Breast epithelium (tissue), 4 donors: ENCODE measurements at regions not wholly inside any gene's neighbourhood (a gene's known extent, or its start where the extent isn't known, plus 50 kb on each side); places are given as distances from the start of the nearest gene placed in this dataset.

ENCODE experiments used
- DNase-seq, 2 donors: peaks; one replicate each; pipeline ENCODE4 v3.0.0-alpha.2; 2019; ENCODE audit warnings: low spot score in 2 of 2
- H3K27ac ChIP-seq, 2 donors: fragments of 200-600 bp; sonication (generic) in 1 of 2; one replicate each; pipeline ENCODE4 v1.5.1; 2016 to 2019; ENCODE audit warnings: mild to moderate bottlenecking in 1 of 2
- H3K27me3 ChIP-seq, 2 donors: fragments of 200-600 bp; sonication (generic) in 1 of 2; one replicate each; pipeline versions ENCODE4 v1.5.1 to v1.6.0; 2017 to 2019; ENCODE audit warnings: control low read depth in 1 of 2, mild to moderate bottlenecking in 1 of 2
- H3K36me3 ChIP-seq: fragments of 200-600 bp; one replicate; pipeline ENCODE4 v1.5.1; 2019
- H3K4me1 ChIP-seq, 2 donors: fragments of 200-600 bp; sonication (generic); one replicate each; pipeline ENCODE4 v1.5.1; 2016 to 2019; ENCODE audit warnings: control low read depth in 1 of 2
- H3K4me3 ChIP-seq, 3 donors: fragments of 200-600 bp; sonication (generic); 1 replicate in 2 of 3; 2 replicates in 1 of 3; pipeline ENCODE4 v1.5.1; 2016 to 2019; ENCODE audit warnings: mild to moderate bottlenecking in 3 of 3, moderate library complexity in 2 of 3
- H3K9me3 ChIP-seq, 2 donors: fragments of 200-600 bp; sonication (generic) in 1 of 2; one replicate each; pipeline ENCODE4 v1.5.1; 2016 to 2019; ENCODE audit warnings: control low read depth in 1 of 2
- POLR2A ChIP-seq: fragments of 450-650 bp; IDR thresholded peaks from one replicate; pipeline ENCODE4 v1.6.1; 2016; ENCODE audit warnings: antibody characterized with exemption, mild to moderate bottlenecking, moderate library complexity
- POLR2AphosphoS5 ChIP-seq, 3 donors: sonication (generic); formaldehyde crosslinking; IDR thresholded peaks; one replicate each; pipeline ENCODE4 v1.6.1; 2017; ENCODE audit warnings: antibody characterized with exemption in 3 of 3
- intact Hi-C: fragments of 100-400 bp; cut with DNase I; formaldehyde crosslinking; loops from one replicate; pipeline ENCODE4 v1.15.1; 2023; ENCODE audit warnings: low total_unique reads
- TF ChIP-seq, protein P1 (sequence below), 3 donors: fragments of 450-650 bp; IDR thresholded peaks; one replicate each; pipeline ENCODE4 v1.5.1; 2016 to 2017; ENCODE audit warnings: antibody characterized with exemption in 3 of 3, mild to moderate bottlenecking in 3 of 3, moderate library complexity in 3 of 3

DNA sequence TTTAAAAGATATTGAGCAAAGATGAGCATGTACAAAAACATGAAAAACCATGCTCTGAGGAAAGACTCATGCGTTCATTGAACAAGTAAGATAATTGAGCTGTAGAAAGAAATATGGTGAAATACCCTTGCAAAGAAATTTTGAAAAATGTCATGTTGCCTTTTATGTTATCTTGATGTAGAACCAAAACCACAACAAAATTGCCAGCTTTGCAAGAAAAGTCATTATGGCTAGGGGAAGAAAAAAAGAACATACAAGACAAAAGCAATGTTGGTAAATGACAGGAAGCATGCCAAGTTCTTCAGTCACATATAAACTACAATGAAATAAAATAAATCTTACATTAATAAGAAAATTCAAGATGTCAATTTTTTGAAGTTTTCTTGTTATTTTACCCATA lies 368.0 kb downstream of the IRX1 start:
- Histone ChIP-seq H3K4me1 (no peaks in the 10 kb centered on the region), H3K27ac (no peak overlapping the region), H3K9me3 (peaks cover 0 to 17% of the 10 kb centered on the region in 2 donors), H3K4me3 (no peak overlapping the region), H3K36me3 (no peaks in the 10 kb centered on the region), H3K27me3 (no peaks in the 10 kb centered on the region)
- intact Hi-C loops, result no loop called here
- DNase-seq, result no peak
- no peak for TF ChIP-seq POLR2AphosphoS5 (IDR thresholded peaks at IDR 0.05)
- TF ChIP-seq, protein P1, sequence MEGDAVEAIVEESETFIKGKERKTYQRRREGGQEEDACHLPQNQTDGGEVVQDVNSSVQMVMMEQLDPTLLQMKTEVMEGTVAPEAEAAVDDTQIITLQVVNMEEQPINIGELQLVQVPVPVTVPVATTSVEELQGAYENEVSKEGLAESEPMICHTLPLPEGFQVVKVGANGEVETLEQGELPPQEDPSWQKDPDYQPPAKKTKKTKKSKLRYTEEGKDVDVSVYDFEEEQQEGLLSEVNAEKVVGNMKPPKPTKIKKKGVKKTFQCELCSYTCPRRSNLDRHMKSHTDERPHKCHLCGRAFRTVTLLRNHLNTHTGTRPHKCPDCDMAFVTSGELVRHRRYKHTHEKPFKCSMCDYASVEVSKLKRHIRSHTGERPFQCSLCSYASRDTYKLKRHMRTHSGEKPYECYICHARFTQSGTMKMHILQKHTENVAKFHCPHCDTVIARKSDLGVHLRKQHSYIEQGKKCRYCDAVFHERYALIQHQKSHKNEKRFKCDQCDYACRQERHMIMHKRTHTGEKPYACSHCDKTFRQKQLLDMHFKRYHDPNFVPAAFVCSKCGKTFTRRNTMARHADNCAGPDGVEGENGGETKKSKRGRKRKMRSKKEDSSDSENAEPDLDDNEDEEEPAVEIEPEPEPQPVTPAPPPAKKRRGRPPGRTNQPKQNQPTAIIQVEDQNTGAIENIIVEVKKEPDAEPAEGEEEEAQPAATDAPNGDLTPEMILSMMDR (IDR thresholded peaks at IDR 0.05), result no peak
- no peak for TF ChIP-seq POLR2A

DNA sequence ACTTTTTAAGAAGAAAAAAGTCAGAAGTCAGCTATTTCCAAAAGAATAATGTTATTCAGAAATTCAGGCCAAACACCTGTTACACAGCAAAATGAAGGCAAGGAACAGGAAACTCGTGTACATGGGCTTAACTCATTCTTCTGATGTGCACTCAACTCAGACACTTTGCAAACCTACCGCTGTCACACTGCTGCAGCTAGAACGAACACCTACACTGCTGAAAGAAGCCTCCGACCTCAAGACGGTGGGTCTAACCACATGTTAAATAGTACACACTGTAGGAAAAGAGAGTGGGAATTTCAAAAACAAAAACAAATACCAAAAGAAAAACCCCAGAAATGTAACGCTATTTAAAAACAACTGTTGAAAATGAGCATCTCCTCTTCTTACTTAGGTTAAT lies 384.5 kb downstream of the IRX1 start:
- Histone ChIP-seq H3K4me3 (no peak overlapping the region), H3K9me3 (peaks cover 0 to 19% of the 10 kb centered on the region in 2 donors), H3K4me1 (no peaks in the 10 kb centered on the region), H3K27me3 (no peaks in the 10 kb centered on the region), H3K27ac (no peak overlapping the region), H3K36me3 (no peaks in the 10 kb centered on the region)
- intact Hi-C loops, result no loop called here
- TF ChIP-seq, protein P1 (IDR thresholded peaks at IDR 0.05), result no peak
- no peak for TF ChIP-seq POLR2AphosphoS5 (IDR thresholded peaks at IDR 0.05)
- DNase-seq, result no peak

DNA sequence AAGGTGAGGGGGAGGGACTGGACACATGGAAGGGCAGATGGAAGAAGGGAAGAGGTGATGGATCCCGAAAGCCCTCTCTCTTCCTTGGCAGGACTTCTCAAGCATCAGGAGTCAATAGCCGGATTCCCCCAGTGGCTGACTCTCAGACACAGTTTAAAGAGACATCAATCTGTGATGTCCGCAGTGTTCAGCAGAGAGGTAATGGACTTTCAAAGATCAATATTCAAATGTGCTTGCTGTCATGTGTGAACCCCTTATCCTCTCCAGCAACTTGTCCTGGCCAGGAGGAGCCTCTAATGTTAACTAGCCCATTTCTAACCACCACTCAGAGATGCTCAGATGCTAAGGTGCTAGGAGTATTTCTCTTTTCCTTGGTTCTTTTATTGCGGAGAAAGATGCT lies 392.2 kb downstream of the IRX1 start:
- intact Hi-C loops, result no loop called here
- no peaks in the 10 kb centered on the region for H3K4me1 ChIP-seq
- peaks cover 9 to 14% of the 10 kb centered on the region in 2 donors for H3K9me3 ChIP-seq
- no peak overlapping the region for H3K4me3 ChIP-seq
- no peaks in the 10 kb centered on the region for H3K36me3 ChIP-seq
- TF ChIP-seq, protein P1 (IDR thresholded peaks at IDR 0.05), result no peak
- TF ChIP-seq POLR2A (no peak), POLR2AphosphoS5 (IDR thresholded peaks at IDR 0.05) (no peak)
- H3K27me3 ChIP-seq, result no peaks in the 10 kb centered on the region
- DNase-seq, result no peak
- no peak overlapping the region for H3K27ac ChIP-seq

DNA sequence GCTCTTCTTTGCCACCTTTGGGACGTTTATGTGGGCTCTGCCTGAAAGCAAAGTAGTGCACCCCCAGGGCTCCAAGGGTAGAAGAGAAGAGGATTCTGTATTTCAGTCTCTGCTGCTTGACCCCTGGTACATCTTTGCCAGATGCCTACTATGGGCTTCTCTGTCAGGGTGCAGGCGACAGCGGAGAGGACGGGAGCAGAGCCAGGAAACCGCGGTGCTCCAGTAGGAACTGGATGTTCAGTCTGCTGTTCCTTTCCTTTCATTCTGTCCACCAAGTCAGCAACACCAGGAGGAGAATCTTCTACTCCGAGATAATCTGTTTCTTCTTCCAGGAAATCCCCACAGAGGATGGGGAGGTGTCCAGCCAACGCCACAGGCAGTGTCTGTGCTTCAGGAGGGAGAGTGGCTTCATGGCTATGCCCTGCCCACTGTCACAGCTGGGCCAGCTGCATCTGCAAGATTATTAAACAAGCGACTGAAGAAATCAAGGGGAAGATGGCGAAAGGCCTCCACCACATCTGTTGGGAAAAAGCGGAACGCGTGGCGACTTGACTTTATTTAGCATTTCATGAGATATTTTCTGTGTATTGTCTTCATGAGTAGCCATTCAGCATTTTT lies 398.3 kb downstream of the IRX1 start:
- Histone ChIP-seq H3K27ac (no peak overlapping the region), H3K9me3 (peaks cover 10 to 14% of the 10 kb centered on the region in 2 donors), H3K4me3 (no peak overlapping the region), H3K36me3 (no peaks in the 10 kb centered on the region), H3K4me1 (no peaks in the 10 kb centered on the region), H3K27me3 (no peaks in the 10 kb centered on the region)
- no peak for DNase-seq
- TF ChIP-seq, protein P1 (IDR thresholded peaks at IDR 0.05), result no peak
- no peak for TF ChIP-seq POLR2A
- no peak for TF ChIP-seq POLR2AphosphoS5 (IDR thresholded peaks at IDR 0.05)
- intact Hi-C loops, result no loop called here

DNA sequence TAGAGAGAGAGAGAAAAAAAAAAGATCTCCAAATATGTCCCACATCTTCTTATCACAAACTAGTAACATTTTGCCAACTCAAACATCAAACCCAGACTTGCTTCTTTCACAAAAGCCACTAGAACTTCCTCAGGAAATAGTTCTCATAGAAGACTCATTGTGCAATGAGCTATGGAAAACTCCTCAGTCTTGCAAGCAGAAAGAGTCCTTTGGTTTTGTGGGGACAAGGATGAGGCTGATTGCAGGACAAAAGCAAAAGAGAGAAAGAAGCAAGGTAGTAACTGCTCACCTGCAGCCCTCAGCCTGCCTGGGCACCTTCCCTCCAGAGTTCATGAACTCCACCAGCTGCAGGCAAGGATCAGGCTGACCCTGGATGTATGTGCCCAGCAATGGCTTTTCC lies 399.0 kb downstream of the IRX1 start:
- intact Hi-C loops, result no loop called here
- Histone ChIP-seq H3K27ac (no peak overlapping the region), H3K4me1 (no peaks in the 10 kb centered on the region)

More for the DNA sequence above, 399.0 kb downstream of the IRX1 start:
- no peak for DNase-seq
- no peak for TF ChIP-seq POLR2AphosphoS5 (IDR thresholded peaks at IDR 0.05)
- TF ChIP-seq POLR2A, result no peak
- TF ChIP-seq, protein P1 (IDR thresholded peaks at IDR 0.05), result no peak
- H3K4me3 ChIP-seq, result no peak overlapping the region
- no peaks in the 10 kb centered on the region for H3K27me3 ChIP-seq
- no peaks in the 10 kb centered on the region for H3K36me3 ChIP-seq
- H3K9me3 ChIP-seq, result peaks cover 10 to 14% of the 10 kb centered on the region in 2 donors
